Psoas muscle (tissue), 7 donors: ENCODE measurements at regions not wholly inside any gene's neighbourhood (a gene's known extent, or its start where the extent isn't known, plus 50 kb on each side); places are given as distances from the start of the nearest gene placed in this dataset.
"Not testable (repeated sequence)": the region's sequence is repeated elsewhere in the genome, so short reads cannot be mapped to it uniquely, and the experiment has no call there.

Experiments used
- ATAC-seq, 4 donors: fragments of 200-7000 bp; cut with Tn5 transposase; one replicate each; pipeline ENCODE4 v1.9.1; 2020; ENCODE audit warnings: moderate library complexity in 3 of 4, mild to moderate bottlenecking in 2 of 4
- DNase-seq, 2 donors: peaks; one replicate each; pipeline ENCODE4 v3.0.0-alpha.2; 2020
- H3K27ac ChIP-seq: fragments of 200-600 bp; one replicate; pipeline ENCODE4 v1.8.0; 2022
- H3K27me3 ChIP-seq, 3 donors: fragments of 200-600 bp in 1 of 3; one replicate each; pipeline versions ENCODE4 v1.6.1 to v1.8.0; 2013 to 2022; ENCODE audit warnings: low read length in 2 of 3, mild to moderate bottlenecking in 2 of 3, moderate library complexity in 1 of 3; ENCODE audit not compliant: insufficient read depth in 3 of 3
- H3K36me3 ChIP-seq, 2 donors: fragments of 200-600 bp in 1 of 2; one replicate each; pipeline versions ENCODE4 v1.6.1 to v1.8.0; 2013 to 2022; ENCODE audit warnings: low read depth in 1 of 2, mild to moderate bottlenecking in 1 of 2, moderate library complexity in 1 of 2; ENCODE audit not compliant: insufficient read depth in 1 of 2
- H3K4me1 ChIP-seq: fragments of 200-600 bp; one replicate; pipeline ENCODE4 v1.8.0; 2022
- H3K4me3 ChIP-seq: fragments of 200-600 bp; one replicate; pipeline ENCODE4 v1.8.0; 2022; ENCODE audit warnings: mild to moderate bottlenecking
- H3K9me3 ChIP-seq: fragments of 200-600 bp; one replicate; pipeline ENCODE4 v1.8.0; 2022
- WGBS, 3 donors: extraction: QIAGEN DNeasy Blood & Tissue Kit; methylation state at CpG; one replicate each; pipeline versions ENCODE4 v1.1.6 to v1.1.7; 2013; 5-methylcytosine and 5-hydroxymethylcytosine counted together
- intact Hi-C, 2 donors: fragments of 100-400 bp; cut with DNase I; formaldehyde crosslinking; loops; one replicate each; pipeline versions ENCODE4 v1.11.0 to v1.14.2; 2022
- TF ChIP-seq, protein P1 (sequence below): fragments of 200-600 bp; IDR thresholded peaks from one replicate; pipeline ENCODE4 v1.8.0; 2022; ENCODE audit warnings: antibody characterized with exemption
- donor health status: healthy with polysubstance abuse.
- donor health status: DM: no; HTN: no; CAD: no; lungs with moderate emphysema.
- donor health status: Bipolar disorder and iron deficiency.
- donor health status: healthy.
- donor health status: DM: yes; HTN: yes; CAD: no.
- donor health status: DM: no; HTN: no; CAD: no.
- donor health status: DM: yes; HTN: yes; CAD: no.

DNA sequence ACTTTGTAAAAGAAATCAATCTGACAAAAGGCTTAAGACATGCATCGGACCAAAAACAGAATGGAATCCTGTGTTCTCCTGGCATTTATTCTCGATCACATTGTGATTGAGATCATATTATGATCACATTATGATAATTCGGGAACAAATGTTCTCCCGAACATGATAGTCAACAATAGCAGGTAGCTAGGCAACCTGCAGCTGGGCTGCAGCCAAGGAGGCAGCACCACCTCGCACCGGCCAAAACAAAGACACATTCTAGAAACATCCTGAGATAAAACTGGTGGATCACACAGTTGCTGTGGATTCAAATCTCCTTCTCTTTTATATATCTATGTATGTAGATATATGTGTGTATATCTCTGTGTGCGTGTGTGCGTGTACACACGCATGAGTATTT lies 480.6 kb upstream of the CYLC2 start:
- ATAC-seq (no peak), DNase-seq (no peak)
- TF ChIP-seq, protein P1, sequence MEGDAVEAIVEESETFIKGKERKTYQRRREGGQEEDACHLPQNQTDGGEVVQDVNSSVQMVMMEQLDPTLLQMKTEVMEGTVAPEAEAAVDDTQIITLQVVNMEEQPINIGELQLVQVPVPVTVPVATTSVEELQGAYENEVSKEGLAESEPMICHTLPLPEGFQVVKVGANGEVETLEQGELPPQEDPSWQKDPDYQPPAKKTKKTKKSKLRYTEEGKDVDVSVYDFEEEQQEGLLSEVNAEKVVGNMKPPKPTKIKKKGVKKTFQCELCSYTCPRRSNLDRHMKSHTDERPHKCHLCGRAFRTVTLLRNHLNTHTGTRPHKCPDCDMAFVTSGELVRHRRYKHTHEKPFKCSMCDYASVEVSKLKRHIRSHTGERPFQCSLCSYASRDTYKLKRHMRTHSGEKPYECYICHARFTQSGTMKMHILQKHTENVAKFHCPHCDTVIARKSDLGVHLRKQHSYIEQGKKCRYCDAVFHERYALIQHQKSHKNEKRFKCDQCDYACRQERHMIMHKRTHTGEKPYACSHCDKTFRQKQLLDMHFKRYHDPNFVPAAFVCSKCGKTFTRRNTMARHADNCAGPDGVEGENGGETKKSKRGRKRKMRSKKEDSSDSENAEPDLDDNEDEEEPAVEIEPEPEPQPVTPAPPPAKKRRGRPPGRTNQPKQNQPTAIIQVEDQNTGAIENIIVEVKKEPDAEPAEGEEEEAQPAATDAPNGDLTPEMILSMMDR: no peak
- Histone ChIP-seq H3K36me3 (no peaks in the 10 kb centered on the region), H3K4me3 (no peak overlapping the region), H3K9me3 (no peaks in the 10 kb centered on the region), H3K27ac (no peak overlapping the region), H3K4me1 (no peaks in the 10 kb centered on the region), H3K27me3 (no peaks in the 10 kb centered on the region)
- 76 to 84% (median 78%) methylated on average over 9 of the region's 9 CpGs for WGBS, 3 donors
- intact Hi-C loops: no loop called here

DNA sequence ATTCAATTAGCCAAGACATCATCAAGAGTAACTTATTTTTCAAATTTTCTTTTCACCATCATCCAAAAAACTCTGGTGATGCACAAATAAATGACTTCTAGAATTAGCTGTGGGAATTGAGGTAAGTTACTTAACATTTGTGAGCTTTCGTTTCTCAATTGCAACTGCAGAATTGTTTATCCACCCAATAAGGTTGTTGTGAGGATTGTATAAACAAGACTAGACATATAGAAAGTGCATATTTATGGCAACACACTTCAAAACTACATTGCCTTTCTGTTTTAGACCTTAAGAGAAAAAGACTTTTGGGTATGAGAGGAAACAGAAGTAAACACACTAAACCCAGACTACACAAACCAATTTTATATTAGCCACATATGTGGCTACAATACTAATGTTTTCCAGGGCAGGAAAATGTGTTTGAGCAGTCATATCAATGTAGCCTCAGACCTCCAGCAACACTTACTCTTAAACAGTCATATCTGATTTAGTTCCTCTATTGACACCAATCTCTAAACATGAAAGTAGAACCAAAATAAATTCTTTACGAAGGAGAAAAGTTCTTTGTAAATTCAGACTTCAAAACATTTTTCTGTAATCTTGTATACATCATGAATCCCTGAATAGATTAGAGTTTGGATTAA lies 488.0 kb upstream of the CYLC2 start:
- no peaks in the 10 kb centered on the region for H3K9me3 ChIP-seq
- intact Hi-C loops: no loop called here
- ATAC-seq (no peak), DNase-seq (no peak)
- H3K4me1 ChIP-seq: no peaks in the 10 kb centered on the region
- TF ChIP-seq, protein P1: no peak
- H3K27me3 ChIP-seq: no peaks in the 10 kb centered on the region
- 63 to 74% (median 73%) methylated on average over 2 of the region's 2 CpGs for WGBS, 3 donors
- no peaks in the 10 kb centered on the region for H3K36me3 ChIP-seq
- no peak overlapping the region for H3K4me3 ChIP-seq
- H3K27ac ChIP-seq: no peak overlapping the region

DNA sequence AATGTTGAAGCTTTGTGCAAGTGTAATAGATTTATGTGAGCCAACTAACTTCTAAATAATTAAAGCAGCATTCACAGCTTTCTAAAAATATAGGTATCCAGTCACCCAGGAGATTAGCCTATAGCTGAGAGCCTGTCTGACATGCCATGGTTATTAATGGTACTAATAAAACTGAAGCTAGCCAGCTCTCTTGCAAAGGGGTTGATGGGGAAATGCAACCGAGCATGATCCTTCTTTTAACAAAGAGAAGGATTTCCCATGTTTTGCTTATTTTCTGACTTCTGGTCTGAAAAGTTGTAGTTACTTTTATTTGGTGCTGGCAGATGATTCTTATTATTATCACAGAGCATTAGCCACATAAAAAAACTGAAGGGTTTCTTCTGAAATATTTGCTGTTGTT lies 488.7 kb upstream of the CYLC2 start:
- Histone ChIP-seq H3K4me3 (no peak overlapping the region), H3K27me3 (no peaks in the 10 kb centered on the region), H3K27ac (no peak overlapping the region), H3K4me1 (no peaks in the 10 kb centered on the region), H3K9me3 (no peaks in the 10 kb centered on the region), H3K36me3 (no peaks in the 10 kb centered on the region)
- no peak for ATAC-seq
- WGBS, 3 donors: 16 to 30% (median 19%) methylated on average over 1 of the region's 1 CpG
- no peak for DNase-seq
- intact Hi-C loops: no loop called here
- TF ChIP-seq, protein P1: no peak

DNA sequence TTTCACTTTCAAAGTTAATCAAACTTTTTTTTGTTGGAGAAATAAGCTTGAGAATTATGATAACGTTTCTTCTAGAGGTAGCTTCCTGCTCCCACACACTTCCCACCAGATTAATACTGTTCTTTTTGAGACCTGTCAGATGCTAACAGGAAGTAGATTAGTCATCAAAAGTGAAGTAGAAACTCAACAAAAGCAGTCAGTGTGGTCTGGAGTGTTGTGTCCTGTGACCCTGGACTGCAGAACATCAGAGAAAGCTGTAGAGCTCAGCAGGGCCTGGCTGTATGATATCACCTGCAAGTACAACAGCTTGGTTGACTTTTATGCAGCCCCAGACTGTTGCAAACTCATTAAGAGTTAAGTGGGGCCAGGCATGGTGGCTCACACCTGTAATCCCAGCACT lies 495.7 kb upstream of the CYLC2 start:
- no peak for ATAC-seq
- 47 to 58% (median 55%) methylated on average over 1 of the region's 1 CpG for WGBS, 3 donors
- Histone ChIP-seq H3K4me1 (no peaks in the 10 kb centered on the region), H3K27ac (no peak overlapping the region), H3K27me3 (no peaks in the 10 kb centered on the region), H3K9me3 (no peaks in the 10 kb centered on the region), H3K4me3 (no peak overlapping the region), H3K36me3 (no peaks in the 10 kb centered on the region)
- no peak for DNase-seq
- intact Hi-C loops: no loop called here
- TF ChIP-seq, protein P1: no peak

DNA sequence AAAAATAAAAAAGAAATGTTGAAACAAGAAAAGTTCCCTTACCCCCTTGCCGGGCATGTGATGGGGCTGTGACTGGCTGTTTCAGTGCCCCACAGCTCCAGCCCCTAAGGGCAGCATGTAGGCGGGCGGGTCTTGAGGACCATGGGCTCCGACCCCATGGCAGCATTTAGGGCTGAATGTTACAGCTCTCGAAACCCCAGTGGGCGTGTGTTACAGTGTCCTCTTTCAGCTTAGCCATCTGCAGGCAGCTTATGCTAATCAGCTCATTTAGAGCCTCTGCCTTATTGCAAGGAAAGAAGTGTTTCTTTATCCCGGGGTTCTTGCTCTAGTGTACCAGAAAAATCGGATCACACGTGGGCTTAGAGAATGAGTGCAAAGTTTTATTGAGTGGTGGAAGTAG lies 497.4 kb upstream of the CYLC2 start:
- intact Hi-C loops: no loop called here

DNA sequence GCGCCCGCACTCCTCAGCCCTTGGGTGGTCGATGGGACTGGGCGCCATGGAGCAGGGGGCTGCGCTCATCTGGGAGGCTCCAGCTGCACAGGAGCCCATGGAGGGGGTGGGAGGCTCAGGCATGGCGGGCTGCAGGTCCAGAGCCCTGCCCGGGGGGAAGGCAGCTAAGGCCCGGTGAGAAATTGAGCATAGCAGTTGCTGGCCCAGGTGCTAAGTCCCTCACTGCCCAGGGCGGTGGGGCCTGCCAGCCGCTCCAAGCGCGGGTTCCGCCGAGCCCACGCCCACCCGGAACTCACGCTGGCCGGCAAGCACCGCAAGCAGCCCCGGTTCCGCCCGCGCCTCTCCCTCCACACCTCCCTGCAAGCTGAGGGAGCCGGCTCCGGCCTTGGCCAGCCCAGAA lies 508.2 kb upstream of the CYLC2 start:
- H3K9me3 ChIP-seq, ATAC-seq, H3K4me3 ChIP-seq, H3K36me3 ChIP-seq, DNase-seq, intact Hi-C loops, H3K27ac ChIP-seq, H3K27me3 ChIP-seq, H3K4me1 ChIP-seq: not testable (repeated sequence)
- 96 to 98% (median 96%) methylated on average over 23 to 25 of the region's 25 CpGs for WGBS, 3 donors

More for the DNA sequence above, 497.4 kb upstream of the CYLC2 start:
- Histone ChIP-seq H3K27ac (no peak overlapping the region), H3K4me3 (no peak overlapping the region), H3K36me3 (no peaks in the 10 kb centered on the region), H3K9me3 (no peaks in the 10 kb centered on the region), H3K27me3 (no peaks in the 10 kb centered on the region), H3K4me1 (no peaks in the 10 kb centered on the region)
- no peak for DNase-seq
- TF ChIP-seq, protein P1: no peak
- WGBS, 3 donors: 76 to 86% (median 84%) methylated on average over 9 of the region's 9 CpGs
- ATAC-seq: no peak
